Fibroblast of the aortic adventitia (primary cell): ENCODE measurements at regions not wholly inside any gene's neighbourhood (a gene's known extent, or its start where the extent isn't known, plus 50 kb on each side); places are given as distances from the start of the nearest gene placed in this dataset.
A peak's percentile ranks its signal among the peaks of the same experiment; 100 is the strongest.

ENCODE experiments used
- DNase-seq: peaks from one replicate; pipeline ENCODE4 v3.0.0-alpha.2; 2010; ENCODE audit warnings: low read depth
- H3K4me3 ChIP-seq: 2 replicates; pipeline ENCODE4 v1.5.1; 2011; ENCODE audit warnings: low read depth, mild to moderate bottlenecking, control low read depth, low read length, moderate library complexity
- CTCF ChIP-seq: IDR thresholded peaks from 2 replicates; pipeline ENCODE4 v1.5.1; 2011; ENCODE audit warnings: mild to moderate bottlenecking, low read length, control low read depth, inconsistent platforms; ENCODE audit not compliant: insufficient read depth

- no peak for TF ChIP-seq CTCF
- H3K4me3 ChIP-seq: no peak overlapping the region
- DNase-seq: peak; percentile 30
Observed at GRCh38 chr18:41761333-41762018, 193.6 kb upstream of the PIK3C3 start.

- no peak for TF ChIP-seq CTCF
- no peak overlapping the region for H3K4me3 ChIP-seq
- DNase-seq: no peak
Observed at GRCh38 chr18:41758534-41758933, 196.5 kb upstream of the PIK3C3 start.

- no peak for DNase-seq
- H3K4me3 ChIP-seq: no peak overlapping the region
- no peak for TF ChIP-seq CTCF
Observed at GRCh38 chr18:41756141-41756540, 198.9 kb upstream of the PIK3C3 start.

GRCh38 chr18:41754332-41754731, 200.7 kb upstream of the PIK3C3 start:
- H3K4me3 ChIP-seq: no peak overlapping the region
- TF ChIP-seq CTCF: no peak
- no peak for DNase-seq

- no peak for DNase-seq
- no peak for TF ChIP-seq CTCF
- H3K4me3 ChIP-seq: no peak overlapping the region
Observed at GRCh38 chr18:41753826-41754225, 201.2 kb upstream of the PIK3C3 start.

- DNase-seq: no peak
- TF ChIP-seq CTCF: no peak
- no peak overlapping the region for H3K4me3 ChIP-seq
Observed at GRCh38 chr18:41752826-41753225, 202.2 kb upstream of the PIK3C3 start.

- DNase-seq: no peak
- TF ChIP-seq CTCF: no peak
- H3K4me3 ChIP-seq: no peak overlapping the region
Observed at GRCh38 chr18:41751652-41752051, 203.4 kb upstream of the PIK3C3 start.
